Lung (tissue), 11 donors: ENCODE measurements at regions not wholly inside any gene's neighbourhood (a gene's known extent, or its start where the extent isn't known, plus 50 kb on each side); places are given as distances from the start of the nearest gene placed in this dataset.

Experiments
- ATAC-seq: fragments of 200-7000 bp; cut with Tn5 transposase; one replicate; pipeline ENCODE4 v1.9.1; 2020; ENCODE audit warnings: moderate number of reproducible peaks; ENCODE audit not compliant: insufficient read depth, low FRiP score
- DNase-seq, 3 donors: peaks; one replicate each; pipeline ENCODE4 v3.0.0-alpha.2; 2013 to 2017
- H3K27ac ChIP-seq, 2 donors: one replicate each; pipeline ENCODE4 v1.5.1; 2013; ENCODE audit warnings: mild to moderate bottlenecking in 2 of 2, moderate library complexity in 2 of 2, control low read depth in 1 of 2, inconsistent platforms in 1 of 2, low read depth in 1 of 2, low read length in 1 of 2
- H3K27me3 ChIP-seq, 3 donors: one replicate each; pipeline ENCODE4 v1.5.1; 2013; ENCODE audit warnings: low read length in 2 of 3; ENCODE audit not compliant: control insufficient read depth in 3 of 3, insufficient read depth in 3 of 3
- H3K36me3 ChIP-seq, 4 donors: one replicate each; pipeline ENCODE4 v1.5.1; 2013; ENCODE audit warnings: low read length in 4 of 4, mild to moderate bottlenecking in 1 of 4, moderate library complexity in 1 of 4; ENCODE audit not compliant: control insufficient read depth in 4 of 4, insufficient read depth in 4 of 4
- H3K4me1 ChIP-seq, 5 donors: one replicate each; pipeline ENCODE4 v1.5.1; 2013; ENCODE audit warnings: low read length in 5 of 5, mild to moderate bottlenecking in 2 of 5, moderate library complexity in 1 of 5; ENCODE audit not compliant: control insufficient read depth in 5 of 5, insufficient read depth in 5 of 5
- H3K4me3 ChIP-seq: one replicate; pipeline ENCODE4 v1.5.1; 2013; ENCODE audit warnings: mild to moderate bottlenecking, control low read depth, moderate library complexity
- H3K9ac ChIP-seq, 2 donors: one replicate each; pipeline ENCODE4 v1.5.1; 2013; ENCODE audit warnings: low read length in 2 of 2, control low read depth in 1 of 2; ENCODE audit not compliant: insufficient read depth in 1 of 2
- H3K9me3 ChIP-seq, 4 donors: one replicate each; pipeline ENCODE4 v1.5.1; 2013; ENCODE audit warnings: low read length in 3 of 4, mild to moderate bottlenecking in 1 of 4, moderate library complexity in 1 of 4; ENCODE audit not compliant: control insufficient read depth in 4 of 4, insufficient read depth in 3 of 4
- WGBS, 2 donors: extraction: QIAGEN DNeasy Blood & Tissue Kit; methylation state at CpG; one replicate each; pipeline ENCODE4 v1.1.7; 2013; 5-methylcytosine and 5-hydroxymethylcytosine counted together
- TF ChIP-seq, protein P1 (sequence below): IDR thresholded peaks from 2 replicates; pipeline ENCODE4 v1.5.1; 2012; ENCODE audit warnings: mild to moderate bottlenecking; ENCODE audit errors: control extremely low read depth, extremely low read depth
- donor health status: control.
- donor health status: control.
- donor health status: Bipolar disorder and iron deficiency.
- donor health status: healthy.
- donor health status: DM: yes; HTN: yes; CAD: no.

DNA sequence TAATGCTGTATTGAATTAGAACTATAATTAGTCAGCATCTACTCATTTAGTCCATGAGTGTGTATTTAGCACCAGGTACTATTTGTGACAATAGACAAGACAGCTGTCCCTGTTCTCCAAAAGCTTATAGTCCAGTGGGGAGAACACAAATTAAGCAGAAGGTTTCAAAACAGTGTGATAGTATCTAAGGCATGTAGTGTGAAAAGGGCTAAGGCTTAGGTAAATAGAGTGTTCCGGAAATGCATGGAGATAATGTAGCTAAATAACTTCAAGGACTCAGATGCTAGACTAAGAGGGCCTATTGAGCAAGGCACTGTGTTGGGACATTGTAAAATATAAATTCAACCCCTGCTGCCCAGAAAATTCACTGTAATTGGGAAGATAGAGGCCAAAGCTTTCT, 144.1 kb upstream of the MIR17HG start:
- Histone ChIP-seq H3K4me3 (no peak overlapping the region), H3K9ac (no peak overlapping the region), H3K27me3 (no peaks in the 10 kb centered on the region), H3K9me3 (no peaks in the 10 kb centered on the region), H3K27ac (no peak overlapping the region), H3K36me3 (no peaks in the 10 kb centered on the region), H3K4me1 (peaks cover 0 to 4% (median 0%) of the 10 kb centered on the region in 5 donors)
- ATAC-seq = no peak
- DNase-seq = peak in 1 of 3 donors; percentile 4
- TF ChIP-seq, protein P1, sequence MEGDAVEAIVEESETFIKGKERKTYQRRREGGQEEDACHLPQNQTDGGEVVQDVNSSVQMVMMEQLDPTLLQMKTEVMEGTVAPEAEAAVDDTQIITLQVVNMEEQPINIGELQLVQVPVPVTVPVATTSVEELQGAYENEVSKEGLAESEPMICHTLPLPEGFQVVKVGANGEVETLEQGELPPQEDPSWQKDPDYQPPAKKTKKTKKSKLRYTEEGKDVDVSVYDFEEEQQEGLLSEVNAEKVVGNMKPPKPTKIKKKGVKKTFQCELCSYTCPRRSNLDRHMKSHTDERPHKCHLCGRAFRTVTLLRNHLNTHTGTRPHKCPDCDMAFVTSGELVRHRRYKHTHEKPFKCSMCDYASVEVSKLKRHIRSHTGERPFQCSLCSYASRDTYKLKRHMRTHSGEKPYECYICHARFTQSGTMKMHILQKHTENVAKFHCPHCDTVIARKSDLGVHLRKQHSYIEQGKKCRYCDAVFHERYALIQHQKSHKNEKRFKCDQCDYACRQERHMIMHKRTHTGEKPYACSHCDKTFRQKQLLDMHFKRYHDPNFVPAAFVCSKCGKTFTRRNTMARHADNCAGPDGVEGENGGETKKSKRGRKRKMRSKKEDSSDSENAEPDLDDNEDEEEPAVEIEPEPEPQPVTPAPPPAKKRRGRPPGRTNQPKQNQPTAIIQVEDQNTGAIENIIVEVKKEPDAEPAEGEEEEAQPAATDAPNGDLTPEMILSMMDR = no peak
- WGBS, 2 donors = 69 to 90% methylated on average over 1 of the region's 1 CpG

- Histone ChIP-seq H3K9me3 (no peaks in the 10 kb centered on the region), H3K27ac (no peak overlapping the region), H3K4me1 (peaks cover 0 to 4% (median 0%) of the 10 kb centered on the region in 5 donors), H3K4me3 (no peak overlapping the region), H3K27me3 (no peaks in the 10 kb centered on the region), H3K36me3 (no peaks in the 10 kb centered on the region), H3K9ac (no peak overlapping the region)
- WGBS, 2 donors = 69 to 82% methylated on average over 4 of the region's 4 CpGs
- DNase-seq (peak in 1 of 3 donors; percentile 3), ATAC-seq (no peak)
- TF ChIP-seq, protein P1 = no peak
Measured at GRCh38 chr13:91207261-91207660, 140.2 kb upstream of the MIR17HG start.

DNA sequence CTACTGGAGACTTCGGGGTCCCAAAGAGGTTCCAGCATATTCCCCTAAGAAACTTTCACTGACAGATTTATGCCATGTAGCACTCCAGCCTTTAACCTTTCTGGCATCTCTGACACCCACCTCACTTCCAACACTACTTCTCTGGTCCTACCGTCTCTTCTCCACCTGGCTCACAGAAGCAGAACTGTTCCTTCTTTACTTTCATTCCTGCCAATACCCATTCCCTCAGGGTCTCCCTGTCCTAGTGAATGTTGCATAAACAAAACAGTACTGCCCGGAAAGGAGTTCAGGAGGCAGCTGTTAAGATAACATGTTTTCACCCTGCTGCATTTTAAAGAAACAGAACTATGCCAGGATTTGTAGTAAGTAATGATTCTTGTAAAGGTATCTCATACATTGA, 136.0 kb upstream of the MIR17HG start:
- WGBS, 2 donors = 44 to 55% methylated on average over 3 of the region's 3 CpGs
- no peaks in the 10 kb centered on the region for H3K4me1 ChIP-seq

More for the DNA sequence above, 136.0 kb upstream of the MIR17HG start:
- no peaks in the 10 kb centered on the region for H3K27me3 ChIP-seq
- H3K36me3 ChIP-seq = no peaks in the 10 kb centered on the region
- no peak for ATAC-seq
- no peak for DNase-seq
- no peaks in the 10 kb centered on the region for H3K9me3 ChIP-seq
- TF ChIP-seq, protein P1 = no peak
- H3K4me3 ChIP-seq = no peak overlapping the region
- H3K9ac ChIP-seq = no peak overlapping the region
- H3K27ac ChIP-seq = no peak overlapping the region
